SU-DHL-6 (cell line): ENCODE measurements at regions not wholly inside any gene's neighbourhood (a gene's known extent, or its start where the extent isn't known, plus 50 kb on each side); places are given as distances from the start of the nearest gene placed in this dataset.

Experiments
- EZH2phosphoT487 ChIP-seq: fragments of 200-600 bp; sonication (generic), shearing (Covaris generic); conservative IDR thresholded peaks from 2 replicates; pipeline ENCODE4 v1.6.1; 2018; ENCODE audit warnings: mild to moderate bottlenecking, antibody characterized with exemption, low read length, moderate library complexity, mixed read lengths
- TF ChIP-seq, protein P1 (sequence below): fragments of 200-600 bp; sonication (generic); IDR thresholded peaks from one replicate; pipeline ENCODE4 v1.5.1; 2017; ENCODE audit warnings: antibody characterized with exemption, mild to moderate bottlenecking, low read length, moderate library complexity; ENCODE audit not compliant: insufficient read depth, poor library complexity, severe bottlenecking

DNA sequence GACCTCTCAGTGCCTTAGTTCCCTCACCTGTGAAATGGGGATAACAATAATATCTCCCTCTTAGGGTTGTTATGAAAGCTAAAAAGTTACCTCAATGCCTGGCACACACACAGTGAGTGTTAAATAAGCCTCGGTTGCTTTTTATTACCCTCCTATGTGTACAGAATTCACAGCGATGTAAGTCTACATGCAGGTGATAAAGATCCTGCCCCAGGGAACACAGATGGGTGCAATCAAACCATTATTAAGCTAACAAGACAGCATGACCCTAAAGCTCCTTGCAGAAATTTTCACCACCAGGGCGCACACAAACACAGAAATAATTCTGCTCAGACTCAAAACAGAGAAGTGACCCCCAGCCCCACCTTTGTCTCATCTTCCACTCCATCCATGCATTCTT is 261.9 kb downstream of the SNX10 start:
- TF ChIP-seq EZH2phosphoT487: no peak
- TF ChIP-seq, protein P1, sequence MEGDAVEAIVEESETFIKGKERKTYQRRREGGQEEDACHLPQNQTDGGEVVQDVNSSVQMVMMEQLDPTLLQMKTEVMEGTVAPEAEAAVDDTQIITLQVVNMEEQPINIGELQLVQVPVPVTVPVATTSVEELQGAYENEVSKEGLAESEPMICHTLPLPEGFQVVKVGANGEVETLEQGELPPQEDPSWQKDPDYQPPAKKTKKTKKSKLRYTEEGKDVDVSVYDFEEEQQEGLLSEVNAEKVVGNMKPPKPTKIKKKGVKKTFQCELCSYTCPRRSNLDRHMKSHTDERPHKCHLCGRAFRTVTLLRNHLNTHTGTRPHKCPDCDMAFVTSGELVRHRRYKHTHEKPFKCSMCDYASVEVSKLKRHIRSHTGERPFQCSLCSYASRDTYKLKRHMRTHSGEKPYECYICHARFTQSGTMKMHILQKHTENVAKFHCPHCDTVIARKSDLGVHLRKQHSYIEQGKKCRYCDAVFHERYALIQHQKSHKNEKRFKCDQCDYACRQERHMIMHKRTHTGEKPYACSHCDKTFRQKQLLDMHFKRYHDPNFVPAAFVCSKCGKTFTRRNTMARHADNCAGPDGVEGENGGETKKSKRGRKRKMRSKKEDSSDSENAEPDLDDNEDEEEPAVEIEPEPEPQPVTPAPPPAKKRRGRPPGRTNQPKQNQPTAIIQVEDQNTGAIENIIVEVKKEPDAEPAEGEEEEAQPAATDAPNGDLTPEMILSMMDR: no peak
